ENCODE measurements at regions not wholly inside any gene's neighbourhood (a gene's known extent, or its start where the extent isn't known, plus 50 kb on each side); places are given as distances from the start of the nearest gene placed in this dataset.

GRCh38 chr12:13486794-13487193 lies 290.3 kb downstream of the EMP1 start:
- DNase-seq = no peak

DNA sequence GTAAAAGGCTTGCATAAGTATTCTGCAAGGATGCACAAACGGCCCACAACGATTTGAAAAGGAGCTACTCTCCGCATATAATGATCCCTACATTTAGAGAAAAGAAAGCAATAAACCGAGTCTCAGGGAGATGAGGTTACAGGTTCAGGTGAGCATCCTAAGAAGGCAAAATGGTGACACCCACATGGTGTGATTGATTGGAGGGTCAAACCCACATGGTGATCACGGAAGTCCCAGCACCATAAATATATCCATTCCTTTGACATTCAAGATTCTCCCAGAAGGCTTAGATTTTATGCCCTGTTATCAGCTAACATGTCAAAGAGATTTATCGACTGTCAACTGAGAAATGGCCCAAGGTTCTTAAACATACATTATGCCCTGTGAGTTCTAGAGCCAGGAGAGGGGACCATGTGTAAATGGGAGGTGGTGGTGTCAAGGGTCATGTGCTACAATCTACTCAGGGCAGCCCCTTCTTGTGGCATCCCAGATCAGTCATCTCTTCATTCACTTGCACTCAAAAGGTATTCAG lies 282.2 kb downstream of the EMP1 start:
- DNase-seq = no peak

GRCh38 chr12:13474381-13474780 lies 277.9 kb downstream of the EMP1 start:
- DNase-seq = no peak

DNA sequence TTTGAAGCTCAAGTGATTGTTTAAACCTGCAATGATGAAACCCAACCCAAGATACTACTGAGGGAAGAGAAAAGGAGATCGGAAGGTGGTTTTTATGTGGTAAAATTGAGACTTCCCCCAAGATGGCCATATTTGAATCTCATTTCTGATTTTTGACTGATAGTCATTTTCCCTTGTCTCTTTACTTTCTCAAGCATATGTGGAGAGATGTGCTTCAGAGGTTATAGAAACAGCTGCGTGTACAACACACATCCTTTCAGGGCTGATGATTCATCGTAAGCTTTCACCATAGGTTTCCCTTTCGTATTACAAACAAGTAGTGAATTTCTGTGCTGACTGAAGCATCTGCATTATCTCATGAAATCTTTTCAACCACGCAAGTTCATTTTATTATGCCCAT lies 276.2 kb downstream of the EMP1 start:
- no peak for DNase-seq

DNA sequence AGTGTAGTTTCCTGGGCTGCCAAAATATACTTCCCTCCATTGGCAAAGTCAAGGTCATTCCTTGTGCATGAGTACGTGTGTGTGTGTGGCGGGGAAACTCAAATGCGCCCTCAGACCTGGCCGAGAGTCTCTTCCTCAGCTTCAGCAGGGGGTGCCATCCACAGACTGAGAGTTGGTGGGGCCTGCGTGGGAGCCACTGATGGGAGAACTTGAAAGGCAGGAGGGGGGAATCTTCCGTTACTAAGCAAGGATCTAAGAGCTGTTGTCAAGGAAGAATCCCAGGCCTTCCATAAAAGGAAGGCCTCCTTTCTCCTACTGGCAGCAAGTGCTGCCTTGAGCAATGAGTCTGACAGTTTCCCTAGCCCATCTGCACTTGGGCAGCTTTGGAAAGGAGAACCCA lies 274.9 kb downstream of the EMP1 start:
- no peak for DNase-seq

DNA sequence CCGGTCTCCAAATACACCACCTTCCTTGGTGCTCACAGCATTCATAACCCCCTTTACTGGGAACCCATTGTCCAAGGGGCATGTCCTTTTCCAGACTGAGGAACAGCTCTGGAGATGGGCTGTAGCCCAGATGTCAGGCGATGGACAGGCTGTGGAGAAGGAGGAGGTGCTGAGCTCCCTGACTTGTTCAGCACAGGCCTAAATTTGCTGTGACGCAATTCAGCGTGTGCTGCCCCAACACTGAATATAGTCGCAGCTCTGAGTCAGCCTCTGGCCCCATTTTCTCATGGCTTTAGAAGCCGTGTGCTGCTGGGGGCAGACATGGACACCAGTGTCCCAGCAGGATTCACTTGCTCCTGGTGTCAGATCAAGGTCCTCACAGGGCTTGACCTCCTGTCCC lies 269.1 kb downstream of the EMP1 start:
- no peak for DNase-seq

DNA sequence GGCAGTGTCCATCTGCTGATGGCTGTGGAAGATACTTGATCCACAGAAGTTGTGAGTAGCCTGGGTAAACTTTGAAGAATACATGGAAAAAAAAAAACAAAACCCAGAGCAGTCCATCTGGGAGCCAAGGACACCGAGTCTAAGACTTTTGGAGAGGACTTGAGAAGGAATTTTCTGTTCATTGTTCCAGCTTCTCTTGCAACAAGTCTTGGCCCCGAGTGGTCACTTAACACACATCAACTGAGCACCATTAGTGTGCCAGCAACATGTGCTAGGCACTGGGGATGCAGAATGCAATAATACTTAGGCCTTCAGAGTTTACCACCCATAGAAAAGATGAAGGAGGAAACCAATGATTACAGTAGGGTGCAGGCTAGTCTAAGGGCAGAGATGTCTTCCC lies 266.7 kb downstream of the EMP1 start:
- no peak for DNase-seq

GRCh38 chr12:13462450-13462849 lies 265.9 kb downstream of the EMP1 start:
- no peak for DNase-seq

DNA sequence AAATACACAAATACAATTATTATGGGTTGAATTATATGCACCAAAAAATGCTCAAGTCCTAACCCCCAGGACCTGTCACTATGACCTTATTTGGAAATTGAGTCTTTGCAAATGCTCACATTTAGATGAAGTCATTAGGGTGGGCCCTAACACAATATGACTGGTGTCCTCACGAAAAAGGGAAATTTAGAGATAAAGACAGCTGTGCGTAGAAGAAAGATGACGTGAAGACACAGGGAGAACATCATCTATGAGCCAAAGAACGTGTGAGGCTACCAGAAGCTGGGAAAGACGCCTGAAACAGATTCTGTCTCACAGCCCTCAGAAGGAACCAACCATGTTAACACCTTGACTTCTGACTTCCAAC lies 259.2 kb downstream of the EMP1 start:
- DNase-seq = no peak

- DNase-seq = no peak
Measured at GRCh38 chr12:13454991-13455777, 258.7 kb downstream of the EMP1 start.

DNA sequence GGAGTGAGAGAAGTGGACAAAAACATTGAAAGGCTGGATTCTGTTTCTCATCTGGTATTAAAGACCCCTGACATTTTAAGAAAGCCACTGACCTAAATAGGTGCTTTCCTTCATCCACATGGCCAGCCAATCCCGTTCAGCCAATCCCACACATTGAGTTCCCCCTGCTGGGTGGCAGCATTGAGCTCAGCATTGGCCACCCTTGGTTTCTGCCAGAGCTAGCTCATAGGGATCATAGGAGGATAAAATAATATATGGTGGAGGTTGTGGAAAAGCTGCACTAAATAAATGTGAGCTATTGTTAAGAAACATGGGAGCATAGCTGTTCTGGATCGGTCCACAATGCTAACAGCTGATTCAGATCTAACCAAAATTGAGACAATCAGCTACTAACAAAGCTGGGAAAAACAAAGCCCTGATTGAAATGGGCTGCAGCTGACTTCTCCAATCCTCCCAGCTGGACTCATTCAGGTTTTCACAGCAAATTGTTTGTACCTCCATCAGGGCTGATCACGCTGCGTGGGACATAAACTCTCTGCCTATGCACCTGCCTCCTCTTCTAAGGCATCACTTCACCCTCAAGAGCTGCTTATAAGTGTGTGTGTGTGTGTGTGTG lies 256.5 kb downstream of the EMP1 start:
- no peak for DNase-seq

GRCh38 chr12:13451776-13452175 lies 255.2 kb downstream of the EMP1 start:
- DNase-seq = no peak

GRCh38 chr12:13450231-13451080 lies 253.9 kb downstream of the EMP1 start:
- DNase-seq = no peak

- no peak for DNase-seq
Measured at GRCh38 chr12:13444076-13444475, 247.6 kb downstream of the EMP1 start.

- no peak for DNase-seq
Measured at GRCh38 chr12:13443498-13443897, 247.0 kb downstream of the EMP1 start.

DNA sequence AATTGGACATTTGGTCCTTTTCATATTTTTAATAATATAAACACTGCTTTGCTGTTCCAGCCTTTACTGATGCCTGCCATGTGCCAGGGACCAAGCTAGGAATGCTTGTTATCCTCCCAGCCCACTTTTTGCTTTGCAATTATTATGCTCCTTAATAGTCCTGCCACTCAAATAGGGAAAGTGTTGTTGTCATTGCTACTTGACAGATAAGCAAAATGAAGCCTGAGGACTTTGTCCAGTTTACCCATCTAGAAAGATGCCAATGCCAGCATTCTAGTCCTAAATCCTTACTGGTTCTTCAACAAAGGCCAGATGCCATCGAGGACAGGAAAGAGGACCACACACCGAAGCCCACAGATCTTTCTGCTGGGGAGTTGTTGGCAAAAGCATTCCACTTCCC lies 246.5 kb downstream of the EMP1 start:
- no peak for DNase-seq

GRCh38 chr12:13442457-13442856 lies 245.9 kb downstream of the EMP1 start:
- DNase-seq = no peak

GRCh38 chr12:13440844-13441243 lies 244.3 kb downstream of the EMP1 start:
- DNase-seq = no peak

DNA sequence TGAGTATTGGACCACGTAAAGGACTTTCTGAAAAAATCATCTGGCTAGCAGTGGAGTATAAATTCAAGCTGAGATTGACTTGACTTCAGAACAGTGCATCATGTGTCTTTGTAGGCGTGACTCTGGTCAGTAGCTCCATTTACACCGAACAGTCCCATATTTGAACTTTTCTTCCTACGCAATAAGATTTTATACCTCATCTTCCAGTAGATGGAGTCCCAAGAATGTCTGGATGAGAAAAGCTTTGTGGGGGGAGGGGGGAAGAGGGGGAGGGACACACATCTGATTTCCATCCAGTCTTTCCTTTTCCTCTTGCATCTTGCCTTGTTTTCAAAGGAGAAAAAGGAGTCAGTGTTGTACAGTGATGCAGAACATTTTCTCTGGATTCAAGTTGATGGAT lies 241.0 kb downstream of the EMP1 start:
- DNase-seq = no peak

- no peak for DNase-seq
Measured at GRCh38 chr12:13436696-13437391, 240.3 kb downstream of the EMP1 start.

GRCh38 chr12:13436182-13436581 lies 239.7 kb downstream of the EMP1 start:
- DNase-seq = no peak

DNA sequence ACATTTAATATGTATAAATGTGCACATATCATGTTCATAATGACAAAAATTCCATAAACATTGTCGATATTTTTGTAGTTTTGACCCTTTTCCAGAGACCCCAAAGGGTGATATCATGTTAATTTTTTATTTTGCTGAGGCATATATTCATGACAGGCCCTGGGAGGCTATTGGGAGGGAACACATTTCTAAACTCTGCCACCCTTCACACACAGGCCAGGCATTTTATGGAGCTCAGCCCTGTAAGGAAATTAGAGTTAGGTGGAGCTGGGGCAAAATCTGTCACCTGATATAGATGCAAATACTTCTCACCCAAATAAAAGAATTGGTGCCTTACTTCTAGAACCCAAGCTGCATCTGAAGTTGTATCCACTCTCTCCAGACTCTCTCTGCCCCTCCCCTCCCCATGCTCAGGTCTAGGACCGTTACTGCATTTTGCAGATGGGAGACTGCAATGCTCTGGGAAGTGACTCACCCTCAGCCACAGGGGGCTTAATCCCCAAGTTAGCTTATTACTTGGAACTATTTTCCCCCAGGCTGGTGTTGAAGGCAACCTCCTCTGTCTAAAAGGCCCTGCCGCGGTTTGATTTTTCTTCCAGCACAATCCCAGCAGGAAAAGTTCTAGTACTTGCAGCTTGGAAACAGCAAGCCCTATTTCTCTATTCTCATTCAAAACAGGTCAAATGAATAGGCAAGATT lies 238.9 kb downstream of the EMP1 start:
- DNase-seq = no peak
